ENCODE measurements at regions not wholly inside any gene's neighbourhood (a gene's known extent, or its start where the extent isn't known, plus 50 kb on each side); places are given as distances from the start of the nearest gene placed in this dataset.

- 100% methylated on average over 2 of the region's 7 CpGs for WGBS (ENCODE audit: insufficient coverage)
- no peaks in the 10 kb centered on the region for H3K4me1 ChIP-seq (ENCODE audit: control insufficient read depth in 1 of 2, extremely low read depth in 1 of 2, insufficient read depth in 2 of 2, low read length in 2 of 2)
- CTCF ChIA-PET, result interaction anchor here in 1 of 2 donors (0.6 to 1.4 kb wide), 3 partner anchors 45 to 60 kb away, joined by 3 to 9 read pairs (median 3); no protein-coding TSS in a partner anchor
- Mint-ChIP-seq H3K4me3 (no peak overlapping the region), H3K27me3 (peaks cover 3 to 10% of the 10 kb centered on the region in 2 donors), H3K36me3 (no peaks in the 10 kb centered on the region), H3K27ac (no peak overlapping the region), H3K9me3 (peaks cover 0 to 5% (median 4%) of the 10 kb centered on the region in 3 donors), H3K4me1 (no peaks in the 10 kb centered on the region)
- POLR2A ChIA-PET, result no interaction called here
- no peak overlapping the region for H3K4me3 ChIP-seq (ENCODE audit: control insufficient read depth in 1 of 2, extremely low read depth in 1 of 2, low read length in 1 of 2)
- DNase-seq (peak in 27 of 35 experiments; percentile 17 to 73 (median 49)), ATAC-seq (replicated peaks in 1 of 4) (no peak)
- no peak overlapping the region for H3K27ac ChIP-seq (ENCODE audit: low read length)
- peaks cover 0 to 7% of the 10 kb centered on the region in 2 experiments for H3K27me3 ChIP-seq (replicated peaks in 1 of 2; ENCODE audit: control insufficient read depth in 2 of 2, extremely low read depth in 1 of 2, insufficient read depth in 2 of 2, low read length in 1 of 2)
- H3K36me3 ChIP-seq (ENCODE audit: control insufficient read depth in 2 of 2, extremely low read depth in 1 of 2, insufficient read depth in 1 of 2, low read length in 1 of 2), result no peaks in the 10 kb centered on the region
- no peaks in the 10 kb centered on the region for H3K9me3 ChIP-seq
Observed at GRCh38 chr17:77011173-77012011, 129.4 kb upstream of the SEC14L1 start.

GRCh38 chr17:77018504-77018903, 122.3 kb upstream of the SEC14L1 start:
- DNase-seq, result no peak
- Mint-ChIP-seq H3K4me3 (no peak overlapping the region), H3K4me1 (no peaks in the 10 kb centered on the region), H3K36me3 (no peaks in the 10 kb centered on the region), H3K9me3 (peaks cover 0 to 10% (median 0%) of the 10 kb centered on the region in 3 donors), H3K27ac (no peak overlapping the region), H3K27me3 (no peaks in the 10 kb centered on the region)
- WGBS (ENCODE audit: insufficient coverage), result 95% methylated on average over 5 of the region's 5 CpGs
- ChIA-PET CTCF (no interaction called here), POLR2A (no interaction called here)
- no peaks in the 10 kb centered on the region for H3K4me1 ChIP-seq (ENCODE audit: control insufficient read depth in 1 of 2, extremely low read depth in 1 of 2, insufficient read depth in 2 of 2, low read length in 2 of 2)
- H3K9me3 ChIP-seq, result no peaks in the 10 kb centered on the region
- no peak overlapping the region for H3K4me3 ChIP-seq (ENCODE audit: control insufficient read depth in 1 of 2, extremely low read depth in 1 of 2, low read length in 1 of 2)
- no peak overlapping the region for H3K27ac ChIP-seq (ENCODE audit: low read length)
- H3K27me3 ChIP-seq (replicated peaks in 1 of 2; ENCODE audit: control insufficient read depth in 2 of 2, extremely low read depth in 1 of 2, insufficient read depth in 2 of 2, low read length in 1 of 2), result no peaks in the 10 kb centered on the region
- H3K36me3 ChIP-seq (ENCODE audit: control insufficient read depth in 2 of 2, extremely low read depth in 1 of 2, insufficient read depth in 1 of 2, low read length in 1 of 2), result no peaks in the 10 kb centered on the region
- no peak for ATAC-seq (replicated peaks in 1 of 4)

GRCh38 chr17:77019893-77020379, 120.8 kb upstream of the SEC14L1 start:
- H3K27ac Mint-ChIP-seq, result no peak overlapping the region
- Histone ChIP-seq H3K4me3 (ENCODE audit: control insufficient read depth in 1 of 2, extremely low read depth in 1 of 2, low read length in 1 of 2) (no peak overlapping the region), H3K27ac (ENCODE audit: low read length) (no peak overlapping the region), H3K27me3 (replicated peaks in 1 of 2; ENCODE audit: control insufficient read depth in 2 of 2, extremely low read depth in 1 of 2, insufficient read depth in 2 of 2, low read length in 1 of 2) (no peaks in the 10 kb centered on the region), H3K36me3 (ENCODE audit: control insufficient read depth in 2 of 2, extremely low read depth in 1 of 2, insufficient read depth in 1 of 2, low read length in 1 of 2) (no peaks in the 10 kb centered on the region), H3K4me1 (ENCODE audit: control insufficient read depth in 1 of 2, extremely low read depth in 1 of 2, insufficient read depth in 2 of 2, low read length in 2 of 2) (no peaks in the 10 kb centered on the region), H3K9me3 (no peaks in the 10 kb centered on the region)
- no peaks in the 10 kb centered on the region for H3K36me3 Mint-ChIP-seq
- ATAC-seq (replicated peaks in 1 of 4) (no peak), DNase-seq (no peak)
- WGBS (ENCODE audit: insufficient coverage), result 98% methylated on average over 7 of the region's 12 CpGs
- POLR2A ChIA-PET, result no interaction called here
- no peak overlapping the region for H3K4me3 Mint-ChIP-seq
- peaks cover 0 to 10% (median 0%) of the 10 kb centered on the region in 3 donors for H3K9me3 Mint-ChIP-seq
- H3K27me3 Mint-ChIP-seq, result no peaks in the 10 kb centered on the region
- H3K4me1 Mint-ChIP-seq, result no peaks in the 10 kb centered on the region
- CTCF ChIA-PET, result interaction anchor here in 1 of 2 donors (0.6 kb wide), 1 partner anchor 384 kb away, joined by 4 read pairs; no protein-coding TSS in a partner anchor

GRCh38 chr17:77020973-77021372, 119.8 kb upstream of the SEC14L1 start:
- Mint-ChIP-seq H3K27me3 (no peaks in the 10 kb centered on the region), H3K36me3 (no peaks in the 10 kb centered on the region)

GRCh38 chr17:77022766-77023165, 118.0 kb upstream of the SEC14L1 start:
- H3K27me3 Mint-ChIP-seq, result no peaks in the 10 kb centered on the region
- Histone ChIP-seq H3K4me3 (ENCODE audit: control insufficient read depth in 1 of 2, extremely low read depth in 1 of 2, low read length in 1 of 2) (no peak overlapping the region), H3K27ac (ENCODE audit: low read length) (no peak overlapping the region), H3K4me1 (ENCODE audit: control insufficient read depth in 1 of 2, extremely low read depth in 1 of 2, insufficient read depth in 2 of 2, low read length in 2 of 2) (no peaks in the 10 kb centered on the region), H3K36me3 (ENCODE audit: control insufficient read depth in 2 of 2, extremely low read depth in 1 of 2, insufficient read depth in 1 of 2, low read length in 1 of 2) (no peaks in the 10 kb centered on the region), H3K9me3 (no peaks in the 10 kb centered on the region), H3K27me3 (replicated peaks in 1 of 2; ENCODE audit: control insufficient read depth in 2 of 2, extremely low read depth in 1 of 2, insufficient read depth in 2 of 2, low read length in 1 of 2) (no peaks in the 10 kb centered on the region)
- no peaks in the 10 kb centered on the region for H3K36me3 Mint-ChIP-seq
- H3K9me3 Mint-ChIP-seq, result peaks cover 0 to 16% (median 5%) of the 10 kb centered on the region in 3 donors
- DNase-seq (no peak), ATAC-seq (replicated peaks in 1 of 4) (no peak)
- WGBS (ENCODE audit: insufficient coverage), result 100% methylated on average over 1 of the region's 2 CpGs
- H3K4me3 Mint-ChIP-seq, result no peak overlapping the region
- no peaks in the 10 kb centered on the region for H3K4me1 Mint-ChIP-seq
- H3K27ac Mint-ChIP-seq, result no peak overlapping the region
- ChIA-PET CTCF (interaction anchor here in 1 of 2 donors (0.7 kb wide), 1 partner anchor 33 kb away, joined by 5 read pairs; no protein-coding TSS in a partner anchor), POLR2A (no interaction called here)

More at GRCh38 chr17:77020973-77021372, 119.8 kb upstream of the SEC14L1 start:
- Mint-ChIP-seq H3K27ac (no peak overlapping the region), H3K9me3 (peaks cover 0 to 10% (median 0%) of the 10 kb centered on the region in 3 donors), H3K4me3 (no peak overlapping the region), H3K4me1 (no peaks in the 10 kb centered on the region)
- Histone ChIP-seq H3K27ac (ENCODE audit: low read length) (no peak overlapping the region), H3K4me1 (ENCODE audit: control insufficient read depth in 1 of 2, extremely low read depth in 1 of 2, insufficient read depth in 2 of 2, low read length in 2 of 2) (no peaks in the 10 kb centered on the region), H3K27me3 (replicated peaks in 1 of 2; ENCODE audit: control insufficient read depth in 2 of 2, extremely low read depth in 1 of 2, insufficient read depth in 2 of 2, low read length in 1 of 2) (no peaks in the 10 kb centered on the region), H3K36me3 (ENCODE audit: control insufficient read depth in 2 of 2, extremely low read depth in 1 of 2, insufficient read depth in 1 of 2, low read length in 1 of 2) (no peaks in the 10 kb centered on the region), H3K4me3 (ENCODE audit: control insufficient read depth in 1 of 2, extremely low read depth in 1 of 2, low read length in 1 of 2) (no peak overlapping the region), H3K9me3 (no peaks in the 10 kb centered on the region)
- no CpG with 5 or more reads among the region's 1 CpG for WGBS (ENCODE audit: insufficient coverage)
- DNase-seq, result no peak
- ChIA-PET CTCF (no interaction called here), POLR2A (interaction anchor here in 1 of 2 donors (0.7 kb wide), 1 partner anchor 349 kb away, joined by 3 read pairs; no protein-coding TSS in a partner anchor)
- ATAC-seq (replicated peaks in 1 of 4), result no peak

- POLR2A ChIA-PET, result no interaction called here
- peaks cover 0 to 2% of the 10 kb centered on the region in 2 experiments for H3K27me3 ChIP-seq (replicated peaks in 1 of 2; ENCODE audit: control insufficient read depth in 2 of 2, extremely low read depth in 1 of 2, insufficient read depth in 2 of 2, low read length in 1 of 2)
- Mint-ChIP-seq H3K36me3 (no peaks in the 10 kb centered on the region), H3K27ac (no peak overlapping the region), H3K9me3 (peaks cover 0 to 16% (median 5%) of the 10 kb centered on the region in 3 donors), H3K4me3 (no peak overlapping the region), H3K4me1 (no peaks in the 10 kb centered on the region), H3K27me3 (no peaks in the 10 kb centered on the region)
- DNase-seq (no peak), ATAC-seq (replicated peaks in 1 of 4) (no peak)
- 77% methylated on average over 1 of the region's 2 CpGs for WGBS (ENCODE audit: insufficient coverage)
- no peaks in the 10 kb centered on the region for H3K9me3 ChIP-seq
- H3K36me3 ChIP-seq (ENCODE audit: control insufficient read depth in 2 of 2, extremely low read depth in 1 of 2, insufficient read depth in 1 of 2, low read length in 1 of 2), result no peaks in the 10 kb centered on the region
- CTCF ChIA-PET, result no interaction called here
- H3K4me3 ChIP-seq (ENCODE audit: control insufficient read depth in 1 of 2, extremely low read depth in 1 of 2, low read length in 1 of 2), result no peak overlapping the region
- H3K27ac ChIP-seq (ENCODE audit: low read length), result no peak overlapping the region
- no peaks in the 10 kb centered on the region for H3K4me1 ChIP-seq (ENCODE audit: control insufficient read depth in 1 of 2, extremely low read depth in 1 of 2, insufficient read depth in 2 of 2, low read length in 2 of 2)
Observed at GRCh38 chr17:77025781-77026180, 115.0 kb upstream of the SEC14L1 start.

Measured in T-cell (primary cell).